ENCODE measurements at regions not wholly inside any gene's neighbourhood (a gene's known extent, or its start where the extent isn't known, plus 50 kb on each side); places are given as distances from the start of the nearest gene placed in this dataset.

DNA sequence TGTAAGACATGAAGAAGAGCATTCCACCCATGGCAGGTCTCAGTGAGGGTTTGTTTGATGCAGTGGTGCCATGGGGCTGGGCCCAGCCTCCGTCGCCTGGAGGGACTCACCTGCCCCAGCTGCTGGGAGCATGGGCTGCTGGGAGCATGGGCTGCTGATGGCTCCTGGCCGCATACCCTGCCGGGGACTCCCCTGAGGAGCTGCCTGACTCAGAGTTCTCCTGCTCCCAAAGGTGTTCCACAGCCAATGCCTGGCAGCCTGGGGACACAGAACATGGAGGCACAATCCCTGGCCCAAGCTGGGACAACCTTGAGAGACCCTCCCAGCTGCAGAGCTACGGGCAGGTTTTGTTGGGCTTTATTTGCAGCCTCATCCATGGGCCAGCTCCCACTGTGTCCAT is 108.4 kb downstream of the COPS8 start:
- H3K4me1 Mint-ChIP-seq, result no peaks in the 10 kb centered on the region
- POLR2A ChIA-PET, result no interaction called here
- no peak overlapping the region for H3K27ac Mint-ChIP-seq
- H3K36me3 Mint-ChIP-seq (ENCODE audit: low read depth), result no peaks in the 10 kb centered on the region
- CTCF ChIA-PET, result no interaction called here
- H3K27me3 Mint-ChIP-seq, result peaks cover 19% of the 10 kb centered on the region
- H3K4me3 Mint-ChIP-seq, result no peak overlapping the region
- no peaks in the 10 kb centered on the region for H3K9me3 Mint-ChIP-seq
- DNase-seq, result no peak

DNA sequence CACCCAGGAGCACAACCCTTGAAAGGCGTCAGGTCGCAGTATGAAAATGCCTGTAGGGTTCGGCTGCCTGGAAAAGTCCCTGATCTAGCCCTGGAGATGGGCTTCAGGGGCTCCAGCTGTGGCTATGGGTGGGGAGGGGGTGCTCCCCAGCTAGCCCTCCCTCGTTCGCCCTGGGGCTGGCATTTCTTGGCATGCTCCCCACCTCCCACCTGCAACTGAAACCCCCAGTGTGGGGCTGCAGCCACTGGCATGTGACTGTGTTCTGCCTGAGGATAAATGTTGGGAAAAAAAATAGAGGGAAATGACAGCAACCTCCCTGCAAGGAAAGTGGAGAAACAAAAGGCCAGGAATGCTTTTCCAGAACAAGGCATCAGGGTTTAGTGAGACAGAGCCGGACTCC is 109.2 kb downstream of the COPS8 start:
- Mint-ChIP-seq H3K36me3 (ENCODE audit: low read depth) (no peaks in the 10 kb centered on the region), H3K27me3 (peaks cover 19% of the 10 kb centered on the region), H3K4me3 (no peak overlapping the region), H3K4me1 (no peaks in the 10 kb centered on the region), H3K27ac (no peak overlapping the region), H3K9me3 (no peaks in the 10 kb centered on the region)
- no peak for DNase-seq
- ChIA-PET POLR2A (no interaction called here), CTCF (no interaction called here)

DNA sequence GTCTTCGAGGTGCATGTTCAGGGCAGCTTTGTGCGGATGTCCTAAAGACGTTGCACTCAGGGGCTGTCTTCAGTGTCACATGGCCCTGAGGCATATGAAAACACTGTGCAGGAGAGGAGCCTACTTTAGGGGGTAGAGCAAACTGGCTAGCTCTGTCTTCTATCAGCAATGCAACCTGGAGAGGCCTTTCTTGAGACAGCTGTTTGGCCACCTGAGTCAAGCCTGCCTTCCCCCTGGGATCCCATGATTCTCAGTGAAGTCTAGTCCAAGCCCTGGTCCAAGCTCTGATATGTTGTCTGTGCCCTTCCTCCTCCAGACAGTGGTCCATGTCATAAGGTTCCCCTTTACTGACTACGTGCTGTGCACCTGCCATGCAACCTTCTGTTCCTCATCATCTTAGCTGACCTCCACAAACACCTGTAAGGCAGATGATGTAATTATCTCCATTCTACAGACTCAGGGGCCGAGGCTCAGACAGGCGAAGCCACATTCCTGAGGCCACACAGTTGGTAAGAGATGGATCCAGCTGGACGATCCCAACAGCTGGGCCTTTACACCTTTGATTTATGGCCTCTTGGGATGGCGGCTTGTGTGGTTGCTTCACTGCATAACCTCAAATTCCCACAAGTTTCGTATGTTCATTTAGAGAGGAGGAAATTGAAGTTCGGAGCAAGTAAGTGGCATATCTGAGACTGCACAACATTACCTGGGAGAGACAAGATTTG is 109.9 kb downstream of the COPS8 start:
- Mint-ChIP-seq H3K27me3 (peaks cover 22% of the 10 kb centered on the region), H3K27ac (no peak overlapping the region), H3K4me3 (no peak overlapping the region), H3K36me3 (ENCODE audit: low read depth) (no peaks in the 10 kb centered on the region), H3K4me1 (no peaks in the 10 kb centered on the region), H3K9me3 (no peaks in the 10 kb centered on the region)
- POLR2A ChIA-PET, result no interaction called here
- DNase-seq, result no peak
- CTCF ChIA-PET, result no interaction called here

GRCh38 chr2:237196409-237196808 is 110.7 kb downstream of the COPS8 start:
- peaks cover 22% of the 10 kb centered on the region for H3K27me3 Mint-ChIP-seq
- no peak overlapping the region for H3K27ac Mint-ChIP-seq
- H3K36me3 Mint-ChIP-seq (ENCODE audit: low read depth), result no peaks in the 10 kb centered on the region
- ChIA-PET POLR2A (no interaction called here), CTCF (no interaction called here)
- no peak overlapping the region for H3K4me3 Mint-ChIP-seq
- no peak for DNase-seq
- H3K4me1 Mint-ChIP-seq, result no peaks in the 10 kb centered on the region
- H3K9me3 Mint-ChIP-seq, result no peaks in the 10 kb centered on the region

- H3K4me1 Mint-ChIP-seq, result no peaks in the 10 kb centered on the region
- CTCF ChIA-PET, result no interaction called here
- H3K27ac Mint-ChIP-seq, result no peak overlapping the region
- POLR2A ChIA-PET, result no interaction called here
- no peak for DNase-seq
- H3K4me3 Mint-ChIP-seq, result no peak overlapping the region
- H3K27me3 Mint-ChIP-seq, result peaks cover 22% of the 10 kb centered on the region
- no peaks in the 10 kb centered on the region for H3K36me3 Mint-ChIP-seq (ENCODE audit: low read depth)
- H3K9me3 Mint-ChIP-seq, result no peaks in the 10 kb centered on the region
Observed at GRCh38 chr2:237196866-237197618, 111.4 kb downstream of the COPS8 start.

DNA sequence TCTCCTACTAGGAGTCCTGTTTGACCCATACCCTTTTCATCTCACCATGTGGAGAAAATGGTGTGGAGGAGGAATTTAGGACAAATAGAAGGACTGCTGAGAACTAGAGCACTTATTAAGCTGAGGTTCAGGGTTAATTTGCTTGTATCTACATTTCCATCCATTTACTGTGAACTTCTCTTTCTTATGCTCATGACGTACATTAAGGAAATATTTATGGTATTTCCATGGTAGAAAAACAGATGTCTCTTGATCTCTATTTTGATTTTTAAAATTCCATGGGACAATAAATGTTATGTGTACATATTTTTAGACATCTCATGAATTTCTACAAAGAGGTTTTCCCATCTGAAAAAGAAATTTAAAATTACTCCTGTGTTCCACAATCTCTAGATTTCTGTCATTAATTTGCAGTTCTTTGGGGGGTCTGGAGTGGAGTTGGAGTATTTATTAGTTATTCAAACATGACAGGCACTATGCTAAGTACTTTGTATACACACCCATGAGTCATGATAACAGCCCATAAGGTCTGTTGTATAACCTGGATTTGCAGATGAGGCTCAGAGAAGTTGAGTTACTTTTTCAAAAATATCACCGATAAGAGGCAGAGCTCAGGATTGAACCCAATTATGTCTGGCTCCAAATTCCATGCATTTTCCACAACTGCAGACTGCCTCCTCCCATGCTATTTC is 112.6 kb downstream of the COPS8 start:
- no peak overlapping the region for H3K4me3 Mint-ChIP-seq
- ChIA-PET CTCF (no interaction called here), POLR2A (no interaction called here)
- no peak for DNase-seq
- H3K27ac Mint-ChIP-seq, result no peak overlapping the region
- H3K36me3 Mint-ChIP-seq (ENCODE audit: low read depth), result no peaks in the 10 kb centered on the region
- peaks cover 14% of the 10 kb centered on the region for H3K27me3 Mint-ChIP-seq
- no peaks in the 10 kb centered on the region for H3K9me3 Mint-ChIP-seq
- H3K4me1 Mint-ChIP-seq, result no peaks in the 10 kb centered on the region

GRCh38 chr2:237199082-237199481 is 113.4 kb downstream of the COPS8 start:
- ChIA-PET POLR2A (no interaction called here), CTCF (no interaction called here)
- Mint-ChIP-seq H3K4me3 (no peak overlapping the region), H3K9me3 (no peaks in the 10 kb centered on the region), H3K36me3 (ENCODE audit: low read depth) (no peaks in the 10 kb centered on the region), H3K27ac (no peak overlapping the region), H3K4me1 (no peaks in the 10 kb centered on the region), H3K27me3 (peaks cover 14% of the 10 kb centered on the region)
- no peak for DNase-seq

GRCh38 chr2:237199577-237199976 is 113.9 kb downstream of the COPS8 start:
- no peaks in the 10 kb centered on the region for H3K36me3 Mint-ChIP-seq (ENCODE audit: low read depth)
- H3K27me3 Mint-ChIP-seq, result peaks cover 14% of the 10 kb centered on the region
- no peak overlapping the region for H3K27ac Mint-ChIP-seq
- no peaks in the 10 kb centered on the region for H3K9me3 Mint-ChIP-seq
- no peak for DNase-seq
- no peaks in the 10 kb centered on the region for H3K4me1 Mint-ChIP-seq
- POLR2A ChIA-PET, result no interaction called here
- H3K4me3 Mint-ChIP-seq, result no peak overlapping the region
- CTCF ChIA-PET, result no interaction called here

DNA sequence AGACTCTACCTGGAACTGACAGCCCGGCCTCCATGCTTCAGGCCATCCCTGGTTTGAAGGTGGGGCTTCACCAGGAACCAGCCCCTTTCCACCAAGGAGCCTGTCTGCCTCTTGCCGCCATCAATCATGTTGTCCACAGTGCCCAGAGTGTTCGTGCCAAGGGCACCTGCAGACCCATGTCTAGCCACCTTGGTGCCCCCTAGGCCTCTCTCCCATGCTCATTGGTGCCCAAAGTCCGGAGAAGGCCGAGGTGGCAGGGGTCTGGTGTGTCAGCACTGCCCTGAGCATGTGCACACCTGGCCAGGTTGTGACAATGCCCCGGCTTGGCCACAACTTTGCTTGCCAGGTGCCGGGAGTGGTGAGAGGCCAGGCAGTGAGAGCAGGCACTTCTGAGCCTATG is 114.8 kb downstream of the COPS8 start:
- POLR2A ChIA-PET, result no interaction called here
- no peaks in the 10 kb centered on the region for H3K9me3 Mint-ChIP-seq
- DNase-seq, result no peak
- no peaks in the 10 kb centered on the region for H3K36me3 Mint-ChIP-seq (ENCODE audit: low read depth)
- no peak overlapping the region for H3K27ac Mint-ChIP-seq
- no peaks in the 10 kb centered on the region for H3K4me1 Mint-ChIP-seq
- peaks cover 14% of the 10 kb centered on the region for H3K27me3 Mint-ChIP-seq
- no peak overlapping the region for H3K4me3 Mint-ChIP-seq
- CTCF ChIA-PET, result no interaction called here

DNA sequence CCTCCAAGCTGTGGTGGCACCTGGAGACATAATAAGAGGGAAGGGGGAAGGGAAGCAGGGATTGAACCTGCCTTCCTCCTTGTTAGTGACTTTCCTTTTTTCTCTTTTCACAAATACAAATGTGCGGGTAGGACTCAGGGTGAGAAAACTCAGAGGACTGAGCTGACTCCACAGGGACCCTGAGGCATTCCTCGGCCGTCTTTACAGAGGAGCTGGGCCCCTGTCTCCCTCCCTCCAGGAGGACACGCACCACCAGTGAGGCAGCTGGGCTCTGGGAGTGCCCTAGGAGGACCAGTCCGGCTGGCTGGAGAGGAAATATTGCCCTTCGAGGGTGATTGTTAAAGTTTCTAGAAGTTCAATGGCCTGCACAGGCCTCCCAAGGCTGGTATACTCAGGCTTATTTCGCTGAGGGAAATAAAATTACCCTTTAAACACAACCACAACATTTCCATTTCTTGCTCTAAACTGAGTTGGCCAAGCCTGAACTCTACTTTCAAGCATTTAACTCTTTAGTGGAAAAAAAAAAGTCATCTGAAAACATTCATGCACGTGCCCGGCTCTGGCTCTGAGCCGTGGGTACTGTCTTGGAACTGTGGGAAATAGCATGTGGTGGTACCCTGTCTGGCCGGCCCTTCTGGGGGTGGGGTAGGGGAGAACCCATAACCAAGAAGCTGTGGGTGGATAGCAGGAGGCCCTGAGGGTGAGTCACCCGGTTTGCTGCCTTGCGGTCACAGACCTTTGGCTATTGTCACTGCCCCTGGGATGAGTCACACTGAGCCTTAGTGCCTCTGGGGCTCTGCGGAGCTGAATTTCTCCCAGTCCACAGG is 116.0 kb downstream of the COPS8 start:
- no peak overlapping the region for H3K27ac Mint-ChIP-seq
- no peak overlapping the region for H3K4me3 Mint-ChIP-seq
- CTCF ChIA-PET, result no interaction called here

GRCh38 chr2:237202288-237203030 is 116.8 kb downstream of the COPS8 start:
- H3K9me3 Mint-ChIP-seq, result no peaks in the 10 kb centered on the region
- H3K27ac Mint-ChIP-seq, result no peak overlapping the region
- H3K4me1 Mint-ChIP-seq, result no peaks in the 10 kb centered on the region
- POLR2A ChIA-PET, result no interaction called here
- DNase-seq, result no peak
- H3K27me3 Mint-ChIP-seq, result peaks cover 3% of the 10 kb centered on the region
- CTCF ChIA-PET, result no interaction called here
- no peak overlapping the region for H3K4me3 Mint-ChIP-seq
- no peaks in the 10 kb centered on the region for H3K36me3 Mint-ChIP-seq (ENCODE audit: low read depth)

More for the DNA sequence above, 116.0 kb downstream of the COPS8 start:
- no peak for DNase-seq
- H3K9me3 Mint-ChIP-seq, result no peaks in the 10 kb centered on the region
- POLR2A ChIA-PET, result no interaction called here
- H3K4me1 Mint-ChIP-seq, result no peaks in the 10 kb centered on the region
- peaks cover 8% of the 10 kb centered on the region for H3K27me3 Mint-ChIP-seq
- no peaks in the 10 kb centered on the region for H3K36me3 Mint-ChIP-seq (ENCODE audit: low read depth)

GRCh38 chr2:237205043-237205541 is 119.4 kb downstream of the COPS8 start:
- DNase-seq, result no peak
- H3K36me3 Mint-ChIP-seq (ENCODE audit: low read depth), result no peaks in the 10 kb centered on the region
- CTCF ChIA-PET, result no interaction called here
- H3K9me3 Mint-ChIP-seq, result no peaks in the 10 kb centered on the region
- no peaks in the 10 kb centered on the region for H3K4me1 Mint-ChIP-seq
- H3K27me3 Mint-ChIP-seq, result peaks cover under 1% of the 10 kb centered on the region
- no peak overlapping the region for H3K27ac Mint-ChIP-seq
- no peak overlapping the region for H3K4me3 Mint-ChIP-seq
- POLR2A ChIA-PET, result no interaction called here
